Keratinocyte (primary cell): ENCODE measurements at regions not wholly inside any gene's neighbourhood (a gene's known extent, or its start where the extent isn't known, plus 50 kb on each side); places are given as distances from the start of the nearest gene placed in this dataset.

Experiments used
- DNase-seq: peaks from one replicate; pipeline ENCODE4 v3.0.0-alpha.2; 2011; ENCODE audit warnings: low read depth, missing footprints, low spot score
- FAIRE-seq: peaks from 2 replicates; lab custom pipeline; 2011; peaks lifted over from hg19 to GRCh38; lab: Jason Lieb, UNC
- H2AFZ ChIP-seq: 2 replicates; pipeline ENCODE4 v1.6.0; 2012; ENCODE audit warnings: low read length, control low read depth, inconsistent platforms; ENCODE audit not compliant: control insufficient read depth
- H3K27ac ChIP-seq: 2 replicates; pipeline ENCODE4 v1.5.1; 2011; ENCODE audit warnings: low read length; ENCODE audit not compliant: control insufficient read depth, insufficient read depth
- H3K27me3 ChIP-seq: 3 replicates; pipeline ENCODE4 v1.6.0; 2011; ENCODE audit warnings: low read length; ENCODE audit not compliant: control insufficient read depth, insufficient read depth; ENCODE audit errors: extremely low read depth
- H3K36me3 ChIP-seq, 2 experiments: 2 replicates in 1 of 2; 3 replicates in 1 of 2; pipeline ENCODE4 v1.5.1; 2011; ENCODE audit warnings: low read length in 2 of 2, mild to moderate bottlenecking in 1 of 2; ENCODE audit not compliant: control insufficient read depth in 2 of 2, insufficient read depth in 2 of 2; ENCODE audit errors: extremely low read depth in 1 of 2
- H3K4me1 ChIP-seq: 3 replicates; pipeline ENCODE4 v1.5.1; 2011; ENCODE audit warnings: low read length; ENCODE audit not compliant: control insufficient read depth, insufficient read depth; ENCODE audit errors: extremely low read depth
- H3K4me2 ChIP-seq: 3 replicates; pipeline ENCODE4 v1.6.0; 2011; ENCODE audit warnings: low read depth, low read length; ENCODE audit not compliant: control insufficient read depth, insufficient read depth; ENCODE audit errors: extremely low read depth
- H3K4me3 ChIP-seq, 3 experiments: fragments of 200-600 bp in 1 of 3; sonication (generic) in 1 of 3; 2 replicates in 2 of 3; 3 replicates in 1 of 3; pipeline ENCODE4 v1.5.1; 2011 to 2016; ENCODE audit warnings: low read length in 3 of 3, mild to moderate bottlenecking in 3 of 3, control low read depth in 2 of 3, inconsistent platforms in 1 of 3, low read depth in 1 of 3, mixed read lengths in 1 of 3, mixed run types in 1 of 3, moderate library complexity in 1 of 3; ENCODE audit not compliant: control insufficient read depth in 2 of 3, insufficient read depth in 2 of 3; ENCODE audit errors: extremely low read depth in 1 of 3
- H3K79me2 ChIP-seq: 2 replicates; pipeline ENCODE4 v1.6.0; 2012; ENCODE audit warnings: low read length; ENCODE audit not compliant: control insufficient read depth, insufficient read depth
- H3K9ac ChIP-seq: 3 replicates; pipeline ENCODE4 v1.6.0; 2011; ENCODE audit warnings: low read length; ENCODE audit not compliant: control insufficient read depth, insufficient read depth; ENCODE audit errors: extremely low read depth
- H3K9me1 ChIP-seq: 3 replicates; pipeline ENCODE4 v1.6.0; 2011; ENCODE audit warnings: low read length; ENCODE audit not compliant: control insufficient read depth, insufficient read depth; ENCODE audit errors: extremely low read depth
- H3K9me3 ChIP-seq: 2 replicates; pipeline ENCODE4 v1.5.1; 2012; ENCODE audit warnings: low read depth, low read length; ENCODE audit not compliant: control insufficient read depth
- H4K20me1 ChIP-seq: 3 replicates; pipeline ENCODE4 v1.6.0; 2011; ENCODE audit warnings: low read length; ENCODE audit not compliant: control insufficient read depth, insufficient read depth; ENCODE audit errors: extremely low read depth
- CTCF ChIP-seq, 3 experiments: IDR thresholded peaks in 1 of 3; conservative IDR thresholded peaks in 1 of 3; optimal IDR thresholded peaks in 1 of 3; 2 replicates in 2 of 3; 3 replicates in 1 of 3; pipeline versions ENCODE3 to v1.5.1; 2011; ENCODE audit warnings: low read length in 3 of 3, mild to moderate bottlenecking in 3 of 3, moderate library complexity in 2 of 3, control low read depth in 1 of 3, inconsistent platforms in 1 of 3; ENCODE audit not compliant: insufficient read depth in 2 of 3; ENCODE audit errors: extremely low read depth in 1 of 3
- EZH2 ChIP-seq: IDR thresholded peaks from one replicate; pipeline ENCODE4 v1.6.1; 2012; ENCODE audit warnings: inconsistent platforms, mild to moderate bottlenecking, low read length, moderate library complexity
- dilution Hi-C: fragments of 300-500 bp; cut with MboI; formaldehyde crosslinking; loops from one replicate; pipeline ENCODE4 v1.7.0; 2020; ENCODE audit warnings: low sequenced_read_pairs; ENCODE audit not compliant: extremely low pct_ligation_motif_present

- Histone ChIP-seq H3K4me2 (no peak overlapping the region), H3K9me1 (no peaks in the 10 kb centered on the region), H3K9me3 (no peaks in the 10 kb centered on the region), H3K36me3 (no peaks in the 10 kb centered on the region), H3K4me1 (no peaks in the 10 kb centered on the region), H3K79me2 (no peaks in the 10 kb centered on the region), H3K4me3 (no peak overlapping the region), H3K27ac (no peak overlapping the region), H3K9ac (no peak overlapping the region), H2AFZ (no peak overlapping the region), H3K27me3 (no peaks in the 10 kb centered on the region), H4K20me1 (no peaks in the 10 kb centered on the region)
- no peak for DNase-seq
- TF ChIP-seq EZH2 (no peak), CTCF (optimal IDR thresholded peaks at IDR 0.05 in 1 of 3, IDR thresholded peaks at IDR 0.05 in 1 of 3, conservative IDR thresholded peaks at IDR 0.05 in 1 of 3; ENCODE audit: extremely low read depth in 1 of 3, insufficient read depth in 2 of 3, low read length in 3 of 3) (no peak)
- no peak for FAIRE-seq
- dilution Hi-C loops, result no loop called here
Observed at GRCh38 chr1:80048716-80049115, 1042.2 kb upstream of the ADGRL4 start.

GRCh38 chr1:80047791-80048190, 1041.3 kb upstream of the ADGRL4 start:
- dilution Hi-C loops, result no loop called here

More at GRCh38 chr1:80047791-80048190, 1041.3 kb upstream of the ADGRL4 start:
- Histone ChIP-seq H3K27ac (no peak overlapping the region), H3K36me3 (no peaks in the 10 kb centered on the region), H3K9me3 (no peaks in the 10 kb centered on the region), H4K20me1 (no peaks in the 10 kb centered on the region), H3K4me1 (no peaks in the 10 kb centered on the region), H3K27me3 (no peaks in the 10 kb centered on the region), H3K4me2 (no peak overlapping the region), H3K9ac (no peak overlapping the region), H3K9me1 (no peaks in the 10 kb centered on the region), H3K4me3 (no peak overlapping the region), H2AFZ (no peak overlapping the region), H3K79me2 (no peaks in the 10 kb centered on the region)
- no peak for FAIRE-seq
- DNase-seq, result no peak
- TF ChIP-seq EZH2 (no peak), CTCF (optimal IDR thresholded peaks at IDR 0.05 in 1 of 3, IDR thresholded peaks at IDR 0.05 in 1 of 3, conservative IDR thresholded peaks at IDR 0.05 in 1 of 3; ENCODE audit: extremely low read depth in 1 of 3, insufficient read depth in 2 of 3, low read length in 3 of 3) (no peak)
